ENCODE measurements at regions not wholly inside any gene's neighbourhood (a gene's known extent, or its start where the extent isn't known, plus 50 kb on each side); places are given as distances from the start of the nearest gene placed in this dataset.

- no peak overlapping the region for H3K4me3 ChIP-seq (ENCODE audit: low read depth, low read length)
- in situ Hi-C loops (cut with HindIII; ENCODE audit: low sequenced_read_pairs): no loop called here
- DNase-seq (ENCODE audit: low read depth): no peak
- no peak for TF ChIP-seq CTCF (IDR thresholded peaks at IDR 0.05; ENCODE audit: low read depth, low read length, missing control alignments)
Measured at GRCh38 chr1:188857526-188858087, 1620.1 kb downstream of the BRINP3 start.

- no peak for DNase-seq (ENCODE audit: low read depth)
- in situ Hi-C loops (cut with HindIII; ENCODE audit: low sequenced_read_pairs): no loop called here
- H3K4me3 ChIP-seq (ENCODE audit: low read depth, low read length): no peak overlapping the region
- TF ChIP-seq CTCF (IDR thresholded peaks at IDR 0.05; ENCODE audit: low read depth, low read length, missing control alignments): no peak
Measured at GRCh38 chr1:188867614-188868013, 1610.0 kb downstream of the BRINP3 start.

GRCh38 chr1:188871164-188871563 is 1606.5 kb downstream of the BRINP3 start:
- in situ Hi-C loops (cut with HindIII; ENCODE audit: low sequenced_read_pairs): no loop called here
- DNase-seq (ENCODE audit: low read depth): no peak
- TF ChIP-seq CTCF (IDR thresholded peaks at IDR 0.05; ENCODE audit: low read depth, low read length, missing control alignments): no peak
- H3K4me3 ChIP-seq (ENCODE audit: low read depth, low read length): no peak overlapping the region

GRCh38 chr1:188872376-188872775 is 1605.3 kb downstream of the BRINP3 start:
- no peak for DNase-seq (ENCODE audit: low read depth)
- in situ Hi-C loops (cut with HindIII; ENCODE audit: low sequenced_read_pairs): no loop called here
- no peak overlapping the region for H3K4me3 ChIP-seq (ENCODE audit: low read depth, low read length)
- no peak for TF ChIP-seq CTCF (IDR thresholded peaks at IDR 0.05; ENCODE audit: low read depth, low read length, missing control alignments)

GRCh38 chr1:188877668-188878067 is 1600.0 kb downstream of the BRINP3 start:
- in situ Hi-C loops (cut with HindIII; ENCODE audit: low sequenced_read_pairs): no loop called here
- DNase-seq (ENCODE audit: low read depth): no peak
- no peak for TF ChIP-seq CTCF (IDR thresholded peaks at IDR 0.05; ENCODE audit: low read depth, low read length, missing control alignments)
- H3K4me3 ChIP-seq (ENCODE audit: low read depth, low read length): no peak overlapping the region

- in situ Hi-C loops (cut with HindIII; ENCODE audit: low sequenced_read_pairs): no loop called here
- no peak for TF ChIP-seq CTCF (IDR thresholded peaks at IDR 0.05; ENCODE audit: low read depth, low read length, missing control alignments)
- no peak for DNase-seq (ENCODE audit: low read depth)
- H3K4me3 ChIP-seq (ENCODE audit: low read depth, low read length): no peak overlapping the region
Measured at GRCh38 chr1:188888386-188888785, 1589.3 kb downstream of the BRINP3 start.

- no peak overlapping the region for H3K4me3 ChIP-seq (ENCODE audit: low read depth, low read length)
- in situ Hi-C loops (cut with HindIII; ENCODE audit: low sequenced_read_pairs): no loop called here
- no peak for DNase-seq (ENCODE audit: low read depth)
- TF ChIP-seq CTCF (IDR thresholded peaks at IDR 0.05; ENCODE audit: low read depth, low read length, missing control alignments): no peak
Measured at GRCh38 chr1:188889166-188889565, 1588.5 kb downstream of the BRINP3 start.
